ENCODE measurements at regions not wholly inside any gene's neighbourhood (a gene's known extent, or its start where the extent isn't known, plus 50 kb on each side); places are given as distances from the start of the nearest gene placed in this dataset.
"Not testable (repeated sequence)": the region's sequence is repeated elsewhere in the genome, so short reads cannot be mapped to it uniquely, and the experiment has no call there.

GRCh38 chrX:140087875-140088274 lies 122.6 kb upstream of the CXorf66 start:
- intact Hi-C loops (cut with DNase I): no loop called here
- no peak overlapping the region for H3K4me3 ChIP-seq
- 26 to 30% methylated on average over 4 of the region's 4 CpGs for WGBS, 2 donors
- ATAC-seq (no peak), DNase-seq (no peak)
- no peaks in the 10 kb centered on the region for H3K36me3 ChIP-seq (replicated peaks in 1 of 2; ENCODE audit: insufficient read depth in 1 of 2, low read depth in 2 of 2)
- TF ChIP-seq CTCF (IDR thresholded peaks at IDR 0.05) (no peak), POLR2A (IDR thresholded peaks at IDR 0.05) (no peak)
- H3K27me3 ChIP-seq: no peaks in the 10 kb centered on the region
- H3K4me1 ChIP-seq: peaks cover 6% of the 10 kb centered on the region
- H3K27ac ChIP-seq: no peak overlapping the region
- H3K9me3 ChIP-seq: no peaks in the 10 kb centered on the region

- intact Hi-C loops (cut with DNase I): no loop called here
- DNase-seq (no peak), ATAC-seq (no peak)
- H3K4me1 ChIP-seq: peaks cover 2% of the 10 kb centered on the region
- H3K4me3 ChIP-seq: no peak overlapping the region
- no peaks in the 10 kb centered on the region for H3K27me3 ChIP-seq
- TF ChIP-seq CTCF (IDR thresholded peaks at IDR 0.05): no peak
- TF ChIP-seq POLR2A (IDR thresholded peaks at IDR 0.05): no peak
- no peaks in the 10 kb centered on the region for H3K36me3 ChIP-seq (replicated peaks in 1 of 2; ENCODE audit: insufficient read depth in 1 of 2, low read depth in 2 of 2)
- H3K27ac ChIP-seq: no peak overlapping the region
- H3K9me3 ChIP-seq: no peaks in the 10 kb centered on the region
These were observed 121.4 kb upstream of the CXorf66 start for GRCh38 chrX:140086691-140087090.

- H3K36me3 ChIP-seq (replicated peaks in 1 of 2; ENCODE audit: insufficient read depth in 1 of 2, low read depth in 2 of 2); H3K4me1 ChIP-seq; H3K9me3 ChIP-seq; ATAC-seq; H3K4me3 ChIP-seq; H3K27ac ChIP-seq; intact Hi-C loops (cut with DNase I); DNase-seq; H3K27me3 ChIP-seq: not testable (repeated sequence)
- no CpG with 5 or more reads among the region's 2 CpGs for WGBS, 2 donors
These were observed 109.5 kb upstream of the CXorf66 start for GRCh38 chrX:140074851-140075250.

- Histone ChIP-seq H3K9me3 (no peaks in the 10 kb centered on the region), H3K4me3 (no peak overlapping the region), H3K27me3 (no peaks in the 10 kb centered on the region), H3K36me3 (replicated peaks in 1 of 2; ENCODE audit: insufficient read depth in 1 of 2, low read depth in 2 of 2) (no peaks in the 10 kb centered on the region), H3K27ac (no peak overlapping the region), H3K4me1 (no peaks in the 10 kb centered on the region)
- DNase-seq (no peak), ATAC-seq (no peak)
- no peak for TF ChIP-seq CTCF (IDR thresholded peaks at IDR 0.05)
- no peak for TF ChIP-seq POLR2A (IDR thresholded peaks at IDR 0.05)
- intact Hi-C loops (cut with DNase I): no loop called here
These were observed 105.7 kb upstream of the CXorf66 start for GRCh38 chrX:140071037-140071436.

- H3K4me3 ChIP-seq: no peak overlapping the region
- no peaks in the 10 kb centered on the region for H3K9me3 ChIP-seq
- DNase-seq (no peak), ATAC-seq (no peak)
- H3K4me1 ChIP-seq: no peaks in the 10 kb centered on the region
- H3K27ac ChIP-seq: no peak overlapping the region
- intact Hi-C loops (cut with DNase I): no loop called here
- TF ChIP-seq POLR2A (IDR thresholded peaks at IDR 0.05) (no peak), CTCF (IDR thresholded peaks at IDR 0.05) (no peak)
- WGBS, 2 donors: 50 to 57% methylated on average over 2 to 3 of the region's 3 CpGs
- no peaks in the 10 kb centered on the region for H3K27me3 ChIP-seq
- H3K36me3 ChIP-seq (replicated peaks in 1 of 2; ENCODE audit: insufficient read depth in 1 of 2, low read depth in 2 of 2): no peaks in the 10 kb centered on the region
These were observed 100.8 kb upstream of the CXorf66 start for GRCh38 chrX:140065961-140066662.
